HG03520 (cell line): ENCODE measurements at regions not wholly inside any gene's neighbourhood (a gene's known extent, or its start where the extent isn't known, plus 50 kb on each side); places are given as distances from the start of the nearest gene placed in this dataset.
A peak's percentile ranks its signal among the peaks of the same experiment; 100 is the strongest.
"Not testable (repeated sequence)": the region's sequence is repeated elsewhere in the genome, so short reads cannot be mapped to it uniquely, and the experiment has no call there.

ENCODE experiments used
- ATAC-seq: cut with Tn5 transposase; IDR thresholded peaks from one replicate; pipeline ENCODE4 v1.9.1; 2021; ENCODE audit warnings: mild to moderate bottlenecking, moderate library complexity; ENCODE audit not compliant: unreplicated experiment

DNA sequence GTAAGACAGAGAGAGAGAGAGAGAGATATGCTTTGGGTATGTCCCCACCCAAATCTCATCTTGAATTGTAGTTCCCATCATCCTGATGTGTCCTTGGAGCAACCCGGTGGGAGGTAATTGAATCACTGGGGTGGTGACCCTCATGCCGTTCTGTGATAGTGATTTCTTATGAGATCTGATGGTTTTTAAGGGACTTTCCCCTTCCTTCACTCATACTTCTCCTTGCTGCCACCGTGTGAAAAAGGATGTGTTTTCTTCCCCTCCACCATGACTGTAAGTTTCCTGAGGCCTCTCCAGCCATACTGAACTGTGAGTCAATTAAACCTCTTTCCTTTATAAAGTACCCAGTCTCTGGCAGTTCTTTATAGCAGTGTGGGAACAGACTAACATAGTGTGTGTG lies 60.3 kb downstream of the EOMES start:
- no peak for ATAC-seq

DNA sequence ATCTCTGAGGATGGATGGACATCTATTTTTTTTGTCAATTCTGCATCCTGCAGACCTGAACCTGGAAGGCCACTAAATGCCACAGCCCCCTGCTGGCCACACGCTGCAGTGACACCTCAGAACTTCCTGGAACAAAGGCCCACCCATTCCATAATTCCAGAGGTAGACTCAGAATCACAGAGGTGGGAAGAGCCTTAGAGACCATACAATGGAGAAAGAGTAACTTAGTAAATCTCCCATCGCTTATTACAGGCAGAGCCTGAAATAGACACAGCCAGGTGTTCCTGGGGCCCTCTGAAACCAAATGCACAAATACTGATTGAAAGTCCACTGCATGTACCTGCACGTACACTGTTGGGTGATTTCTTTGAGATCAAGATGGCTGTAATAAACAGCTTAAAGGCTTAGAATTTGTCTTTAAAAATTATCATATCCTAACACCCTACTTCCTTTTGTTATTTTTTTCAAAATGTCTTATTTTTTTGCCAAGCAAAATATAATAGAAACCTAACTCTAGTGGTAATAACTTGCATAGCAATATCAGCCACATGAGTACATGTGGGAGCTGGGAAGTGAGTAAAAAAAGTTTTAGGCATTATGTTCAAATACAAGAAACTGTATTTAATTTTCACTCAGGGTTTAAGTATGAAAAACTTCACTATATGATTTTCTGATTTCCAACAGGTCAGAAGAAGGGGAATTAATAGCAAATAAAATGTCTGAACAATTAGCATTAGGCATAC lies 62.7 kb downstream of the EOMES start:
- ATAC-seq, result peak; percentile 77

DNA sequence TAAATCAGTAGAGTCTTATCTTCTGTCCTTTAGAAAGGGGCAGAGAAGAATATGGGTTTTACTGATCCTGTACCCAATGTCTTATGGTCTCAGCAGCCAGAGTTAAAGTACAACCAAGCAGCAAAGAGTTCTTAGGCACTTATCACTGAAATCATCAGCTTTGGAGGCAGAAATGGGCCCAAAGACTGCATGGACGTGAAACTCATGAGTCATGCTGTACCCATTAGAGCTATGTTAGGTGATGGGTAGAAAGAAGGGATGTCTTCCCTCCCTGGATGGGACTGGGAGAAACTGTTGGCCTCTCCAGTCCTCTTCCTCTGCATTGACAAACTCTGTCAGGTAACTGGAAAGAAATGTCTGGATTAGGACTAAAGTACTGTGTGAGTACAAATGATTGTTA lies 63.4 kb downstream of the EOMES start:
- no peak for ATAC-seq

GRCh38 chr3:27657871-27658270 lies 64.3 kb downstream of the EOMES start:
- no peak for ATAC-seq

- no peak for ATAC-seq
Observed at GRCh38 chr3:27657404-27657803, 64.7 kb downstream of the EOMES start.

DNA sequence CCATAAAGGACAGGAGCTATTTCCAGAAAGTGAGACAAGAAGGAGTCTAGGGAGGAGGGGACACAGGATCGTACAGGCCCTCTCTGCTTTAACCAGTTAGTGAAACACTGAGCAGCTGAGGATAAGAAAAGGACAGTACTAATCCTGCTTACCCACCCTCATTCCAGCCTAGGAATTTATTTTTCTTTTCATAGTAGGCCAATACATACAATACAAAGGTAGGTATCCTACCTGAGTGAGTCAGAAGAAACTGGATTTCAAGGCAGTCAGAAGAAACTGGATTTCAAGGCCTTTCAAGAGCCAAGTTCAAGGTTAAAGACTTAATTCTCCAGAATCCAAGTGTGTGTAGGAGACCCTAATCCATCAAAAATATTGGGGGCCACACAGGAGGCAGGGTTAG lies 65.3 kb downstream of the EOMES start:
- ATAC-seq, result no peak

DNA sequence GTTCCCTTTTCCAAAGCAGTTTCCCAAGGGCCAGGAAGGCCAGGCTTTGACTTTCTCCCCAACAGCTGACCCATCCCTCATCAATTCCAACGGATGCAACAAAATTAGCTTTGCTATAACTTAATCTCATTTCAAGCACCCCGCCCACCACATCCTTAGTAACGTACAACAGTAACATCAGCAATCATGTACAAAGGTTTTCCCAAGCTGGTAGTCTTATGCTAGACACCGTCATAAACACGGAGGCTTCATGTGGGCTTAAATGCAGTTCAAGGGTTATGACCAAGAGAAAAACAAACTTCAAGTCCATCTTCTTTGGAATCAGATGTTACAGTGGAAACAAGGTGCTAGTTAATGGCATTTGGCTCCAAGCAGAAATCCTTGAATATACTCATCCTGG lies 66.6 kb downstream of the EOMES start:
- no peak for ATAC-seq

DNA sequence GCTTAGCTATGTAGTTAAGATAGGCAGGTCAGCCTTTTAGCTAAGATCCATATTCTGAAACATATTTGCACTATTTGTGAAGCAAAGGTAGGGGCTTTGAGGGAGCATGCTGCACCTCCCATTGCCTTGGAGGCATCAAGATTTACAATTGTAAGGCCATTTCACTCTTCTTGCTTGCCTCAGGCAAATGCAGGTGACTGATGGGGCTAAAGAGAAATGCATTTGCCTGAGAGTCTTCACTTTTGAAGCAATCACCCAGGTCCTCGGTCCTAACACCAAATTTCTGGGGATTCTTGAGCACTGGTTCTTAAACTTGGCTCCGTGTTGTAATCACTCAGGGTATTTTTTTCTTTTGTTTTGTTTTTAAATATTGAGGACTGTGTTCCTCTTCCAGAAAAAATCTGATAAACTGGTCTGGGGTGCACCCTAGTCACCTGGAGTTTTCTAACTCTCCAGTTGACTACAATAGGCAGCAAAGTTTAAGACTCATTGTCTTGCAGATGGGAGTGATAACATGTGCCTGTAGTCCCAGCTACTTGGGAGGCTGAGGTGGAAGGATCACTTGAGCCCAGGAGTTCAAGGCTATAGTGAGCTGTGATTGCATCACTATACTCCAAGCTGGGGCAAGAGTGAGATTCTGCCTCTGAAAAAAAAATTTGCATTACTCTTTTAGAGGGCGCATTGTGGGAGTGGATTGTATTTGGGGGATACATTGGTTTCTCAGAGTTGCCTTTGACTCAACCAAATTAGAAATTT lies 68.1 kb downstream of the EOMES start:
- no peak for ATAC-seq

DNA sequence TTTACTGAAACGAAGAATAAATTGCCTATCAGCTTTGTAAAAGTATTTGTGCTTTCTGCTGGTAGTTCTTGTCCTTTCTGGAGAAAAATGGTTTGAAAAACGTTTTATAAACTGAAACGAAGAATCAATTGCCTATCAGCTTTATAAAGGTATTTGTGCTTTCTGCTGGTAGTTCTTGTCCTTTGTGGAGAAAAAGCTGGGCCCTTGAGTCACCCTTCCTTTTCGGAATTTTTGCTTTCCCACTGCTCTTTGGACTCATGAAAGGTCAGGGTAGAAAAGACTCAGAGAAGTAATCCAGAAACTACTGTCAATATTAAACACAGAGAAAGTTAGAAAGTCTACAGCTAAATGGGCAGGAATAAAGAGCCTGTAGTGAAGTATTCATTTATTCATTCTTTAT lies 72.8 kb downstream of the EOMES start:
- no peak for ATAC-seq

- ATAC-seq, result no peak
Observed at GRCh38 chr3:27646896-27647295, 75.2 kb downstream of the EOMES start.

DNA sequence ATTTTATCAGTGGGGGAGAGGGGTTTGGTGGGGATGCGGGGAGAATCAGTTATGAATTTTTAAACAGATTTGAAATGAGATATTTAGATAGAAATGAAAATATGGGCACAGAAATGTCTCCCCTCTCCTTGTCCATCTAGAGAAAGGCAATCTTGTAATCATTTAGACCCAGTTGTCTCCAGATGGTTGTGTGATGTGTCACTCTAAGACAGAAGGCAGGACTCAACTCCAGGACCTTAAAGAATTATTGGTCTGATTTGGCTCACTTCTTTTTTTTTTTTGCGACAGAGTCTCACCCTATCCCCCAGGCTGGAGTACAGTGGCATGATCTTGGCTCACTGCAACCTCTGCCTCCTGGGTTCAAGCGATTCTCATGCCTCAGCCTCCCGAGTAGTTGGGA lies 77.2 kb downstream of the EOMES start:
- ATAC-seq, result no peak

- no peak for ATAC-seq
Observed at GRCh38 chr3:27643355-27643754, 78.8 kb downstream of the EOMES start.

- no peak for ATAC-seq
Observed at GRCh38 chr3:27642796-27643195, 79.3 kb downstream of the EOMES start.

- ATAC-seq, result no peak
Observed at GRCh38 chr3:27641888-27642601, 80.1 kb downstream of the EOMES start.

- no peak for ATAC-seq
Observed at GRCh38 chr3:27641271-27641800, 80.8 kb downstream of the EOMES start.

- no peak for ATAC-seq
Observed at GRCh38 chr3:27639271-27639670, 82.9 kb downstream of the EOMES start.

GRCh38 chr3:27638594-27638993 lies 83.5 kb downstream of the EOMES start:
- no peak for ATAC-seq

DNA sequence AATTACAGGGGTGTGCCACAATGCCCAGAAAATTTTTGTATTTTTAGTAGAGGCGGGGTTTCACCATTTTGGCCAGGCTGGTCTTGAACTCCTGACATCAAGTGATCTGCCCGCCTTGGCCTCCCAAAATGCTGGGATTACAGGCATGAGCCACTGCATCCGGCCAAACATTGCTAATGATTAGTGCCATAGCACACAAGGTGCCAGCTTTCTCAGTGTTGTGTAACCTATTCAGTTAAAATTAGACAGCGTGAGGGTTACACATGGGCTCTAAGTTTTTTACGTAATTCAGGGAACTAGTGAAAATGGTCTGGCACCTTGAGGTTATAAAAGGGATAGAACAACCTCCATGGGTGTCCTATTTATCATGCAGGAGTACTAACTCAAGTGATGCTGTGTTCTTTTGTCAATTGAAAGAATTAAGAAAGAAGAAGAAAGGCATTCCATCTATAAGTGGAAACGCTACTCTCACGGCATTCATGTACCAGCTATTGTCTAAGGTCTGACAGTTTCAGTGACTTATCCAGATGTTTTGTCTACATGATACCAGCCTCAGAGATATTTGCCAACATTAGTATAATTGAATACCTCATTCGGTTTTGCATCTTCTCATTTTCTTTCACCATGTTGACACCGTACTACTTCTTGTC lies 84.7 kb downstream of the EOMES start:
- no peak for ATAC-seq

DNA sequence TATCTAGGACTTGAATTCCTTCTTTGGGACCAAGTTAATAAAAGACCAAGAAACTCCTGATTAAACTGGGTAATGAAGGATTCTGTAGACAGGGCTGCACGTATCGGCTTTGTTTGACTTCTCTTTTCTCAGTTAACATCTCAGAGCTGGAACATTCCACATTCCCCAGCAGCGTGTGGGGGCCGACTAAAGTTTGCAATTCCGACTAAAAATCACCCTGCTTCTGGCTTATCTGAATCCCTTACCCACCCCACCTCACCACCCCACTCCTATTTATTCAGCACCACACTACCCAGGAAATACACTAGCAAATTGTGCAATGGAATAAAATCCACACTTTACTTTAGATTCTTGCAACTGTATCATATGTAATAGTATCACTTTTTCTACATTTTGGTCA lies 87.1 kb downstream of the EOMES start:
- not testable (repeated sequence) for ATAC-seq

GRCh38 chr3:27633224-27633545 lies 88.9 kb downstream of the EOMES start:
- peak; percentile 15 for ATAC-seq
